GM19452 (cell line): ENCODE measurements at regions not wholly inside any gene's neighbourhood (a gene's known extent, or its start where the extent isn't known, plus 50 kb on each side); places are given as distances from the start of the nearest gene placed in this dataset.
A peak's percentile ranks its signal among the peaks of the same experiment; 100 is the strongest.

Experiments used
- ATAC-seq: cut with Tn5 transposase; IDR thresholded peaks from one replicate; pipeline ENCODE4 v1.9.1; 2021; ENCODE audit not compliant: unreplicated experiment

GRCh38 chr3:5304789-5305683 lies 117.5 kb downstream of the EDEM1 start:
- ATAC-seq = peak; percentile 70

GRCh38 chr3:5305684-5305989 lies 118.1 kb downstream of the EDEM1 start:
- ATAC-seq = peak; percentile 31

- no peak for ATAC-seq
Measured at GRCh38 chr3:5309171-5309570, 121.7 kb downstream of the EDEM1 start.

GRCh38 chr3:5309602-5310001 lies 122.1 kb downstream of the EDEM1 start:
- no peak for ATAC-seq

- ATAC-seq = no peak
Measured at GRCh38 chr3:5310509-5310908, 123.0 kb downstream of the EDEM1 start.

GRCh38 chr3:5312290-5312689 lies 124.8 kb downstream of the EDEM1 start:
- no peak for ATAC-seq

- ATAC-seq = no peak
Measured at GRCh38 chr3:5314897-5315296, 127.4 kb downstream of the EDEM1 start.

- ATAC-seq = no peak
Measured at GRCh38 chr3:5317557-5317956, 130.1 kb downstream of the EDEM1 start.

GRCh38 chr3:5319454-5319853 lies 131.9 kb downstream of the EDEM1 start:
- ATAC-seq = no peak

GRCh38 chr3:5321666-5322340 lies 134.3 kb downstream of the EDEM1 start:
- no peak for ATAC-seq

GRCh38 chr3:5324780-5325179 lies 137.3 kb downstream of the EDEM1 start:
- ATAC-seq = no peak

- no peak for ATAC-seq
Measured at GRCh38 chr3:5330152-5330810, 142.8 kb downstream of the EDEM1 start.

GRCh38 chr3:5331567-5332269 lies 144.2 kb downstream of the EDEM1 start:
- no peak for ATAC-seq

GRCh38 chr3:5332270-5332956 lies 144.9 kb downstream of the EDEM1 start:
- no peak for ATAC-seq

- no peak for ATAC-seq
Measured at GRCh38 chr3:5339967-5340535, 152.5 kb downstream of the EDEM1 start.

GRCh38 chr3:5341610-5342009 lies 154.1 kb downstream of the EDEM1 start:
- ATAC-seq = no peak

- no peak for ATAC-seq
Measured at GRCh38 chr3:5343459-5343858, 156.0 kb downstream of the EDEM1 start.

- no peak for ATAC-seq
Measured at GRCh38 chr3:5344707-5345106, 157.2 kb downstream of the EDEM1 start.

GRCh38 chr3:5347486-5347885 lies 160.0 kb downstream of the EDEM1 start:
- ATAC-seq = no peak

GRCh38 chr3:5348229-5348902 lies 160.9 kb downstream of the EDEM1 start:
- no peak for ATAC-seq
